Transverse colon (tissue), 4 donors: ENCODE measurements at regions not wholly inside any gene's neighbourhood (a gene's known extent, or its start where the extent isn't known, plus 50 kb on each side); places are given as distances from the start of the nearest gene placed in this dataset.

Experiments used
- DNase-seq: peaks from one replicate; pipeline ENCODE4 v3.0.0-alpha.2; 2019
- H3K27ac ChIP-seq, 4 donors: fragments of 200-600 bp; sonication (generic); 2 replicates each; pipeline ENCODE4 v1.5.1; 2016 to 2018; ENCODE audit warnings: inconsistent platforms in 4 of 4
- H3K27me3 ChIP-seq: fragments of 200-600 bp; sonication (generic); 2 replicates; pipeline ENCODE4 v1.5.1; 2017; ENCODE audit warnings: inconsistent platforms
- H3K36me3 ChIP-seq, 4 donors: fragments of 200-600 bp; sonication (generic); 2 replicates each; pipeline ENCODE4 v1.5.1; 2017 to 2019; ENCODE audit warnings: inconsistent platforms in 4 of 4
- H3K4me1 ChIP-seq, 4 donors: fragments of 200-600 bp; sonication (generic); 2 replicates each; pipeline ENCODE4 v1.5.1; 2017 to 2020; ENCODE audit warnings: inconsistent platforms in 4 of 4
- H3K4me3 ChIP-seq, 4 donors: fragments of 200-600 bp; sonication (generic); 1 replicate in 1 of 4; 2 replicates in 3 of 4; pipeline versions ENCODE4 v1.5.1 to v1.6.1; 2017 to 2019; ENCODE audit warnings: inconsistent platforms in 4 of 4
- H3K9me3 ChIP-seq, 2 donors: fragments of 200-600 bp; sonication (generic); 2 replicates each; pipeline ENCODE4 v1.5.1; 2017 to 2019; ENCODE audit warnings: inconsistent platforms in 2 of 2
- CTCF ChIP-seq, 5 experiments: fragments of 200-600 bp in 3 of 5; fragments of 450-650 bp in 2 of 5; sonication (generic) in 3 of 5; IDR thresholded peaks; 1 replicate in 2 of 5; 2 replicates in 3 of 5; pipeline ENCODE4 v1.5.1; 2016 to 2017; ENCODE audit warnings: antibody characterized with exemption in 5 of 5, inconsistent platforms in 3 of 5, mild to moderate bottlenecking in 2 of 5, moderate library complexity in 1 of 5
- EP300 ChIP-seq: sonication (generic); formaldehyde crosslinking; IDR thresholded peaks from one replicate; pipeline ENCODE4 v1.6.1; 2017; ENCODE audit warnings: antibody characterized with exemption, low read depth
- POLR2A ChIP-seq: fragments of 450-650 bp; IDR thresholded peaks from one replicate; pipeline ENCODE4 v1.6.1; 2016; ENCODE audit warnings: antibody characterized with exemption, mild to moderate bottlenecking, moderate library complexity
- POLR2AphosphoS5 ChIP-seq, 3 donors: sonication (generic); formaldehyde crosslinking; IDR thresholded peaks; one replicate each; pipeline ENCODE4 v1.6.1; 2016; ENCODE audit warnings: antibody characterized with exemption in 3 of 3
- WGBS, 2 donors: methylation state at CpG; one replicate each; pipeline ENCODE4 v1.1.5; 2018; ENCODE audit warnings: low coverage in 1 of 2; 5-methylcytosine and 5-hydroxymethylcytosine counted together
- in situ Hi-C, 4 donors: fragments of 200-750 bp; cut with MboI; loops; one replicate each; pipeline versions ENCODE4 v1.15.0 to v1.15.1; 2017; ENCODE audit warnings: low sequenced_read_pairs in 3 of 4, low pct_ligation_motif_present in 1 of 4, low pct_unique_long_range_greater_than_20kb in 1 of 4
- intact Hi-C: fragments of 100-400 bp; cut with DNase I; formaldehyde crosslinking; loops from one replicate; pipeline ENCODE4 v1.15.1; 2023; ENCODE audit warnings: low total_unique reads

- no peaks in the 10 kb centered on the region for H3K27me3 ChIP-seq
- 36 to 43% methylated on average over 4 of the region's 4 CpGs for WGBS, 2 donors
- peak; percentile 16 for DNase-seq
- in situ Hi-C loops (no loop called here), intact Hi-C loops (no loop called here)
- H3K9me3 ChIP-seq = no peaks in the 10 kb centered on the region
- no peak overlapping the region for H3K27ac ChIP-seq
- no peak overlapping the region for H3K4me3 ChIP-seq
- no peak for TF ChIP-seq POLR2A
- no peak for TF ChIP-seq POLR2AphosphoS5 (IDR thresholded peaks at IDR 0.05)
- no peak for TF ChIP-seq EP300
- no peak for TF ChIP-seq CTCF (IDR thresholded peaks at IDR 0.05)
- H3K4me1 ChIP-seq = peaks cover 0 to 3% (median 0%) of the 10 kb centered on the region in 4 donors
- H3K36me3 ChIP-seq = no peaks in the 10 kb centered on the region
Measured at GRCh38 chr5:54753034-54753433, 232.4 kb downstream of the ESM1 start.

DNA sequence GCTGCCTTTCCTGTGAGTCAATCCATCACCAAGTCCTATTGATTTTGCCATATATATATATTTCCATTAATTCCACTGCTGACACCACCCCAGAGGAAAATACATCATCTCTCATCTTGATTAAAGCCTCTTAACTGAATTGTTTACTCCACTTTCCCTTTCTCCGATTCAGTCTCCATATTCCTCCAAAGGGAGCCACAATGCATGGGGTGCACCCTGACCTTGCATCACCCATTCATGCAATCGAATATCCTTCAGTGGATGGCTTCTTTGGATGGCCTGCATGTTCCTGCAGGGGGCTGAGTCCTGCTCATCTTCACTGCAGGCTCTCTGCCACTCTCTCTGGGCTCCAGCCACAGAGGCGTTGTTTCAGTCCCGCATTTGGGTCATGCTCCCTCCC is 231.0 kb downstream of the SNX18 start:
- no peak for DNase-seq
- Histone ChIP-seq H3K36me3 (no peaks in the 10 kb centered on the region), H3K27ac (no peak overlapping the region), H3K4me1 (peaks cover 0 to 17% (median 5%) of the 10 kb centered on the region in 4 donors), H3K4me3 (no peak overlapping the region), H3K9me3 (no peaks in the 10 kb centered on the region), H3K27me3 (no peaks in the 10 kb centered on the region)
- in situ Hi-C loops (no loop called here), intact Hi-C loops (no loop called here)
- 77 to 89% methylated on average over 3 to 4 of the region's 4 CpGs for WGBS, 2 donors
- TF ChIP-seq CTCF (IDR thresholded peaks at IDR 0.05) = no peak

DNA sequence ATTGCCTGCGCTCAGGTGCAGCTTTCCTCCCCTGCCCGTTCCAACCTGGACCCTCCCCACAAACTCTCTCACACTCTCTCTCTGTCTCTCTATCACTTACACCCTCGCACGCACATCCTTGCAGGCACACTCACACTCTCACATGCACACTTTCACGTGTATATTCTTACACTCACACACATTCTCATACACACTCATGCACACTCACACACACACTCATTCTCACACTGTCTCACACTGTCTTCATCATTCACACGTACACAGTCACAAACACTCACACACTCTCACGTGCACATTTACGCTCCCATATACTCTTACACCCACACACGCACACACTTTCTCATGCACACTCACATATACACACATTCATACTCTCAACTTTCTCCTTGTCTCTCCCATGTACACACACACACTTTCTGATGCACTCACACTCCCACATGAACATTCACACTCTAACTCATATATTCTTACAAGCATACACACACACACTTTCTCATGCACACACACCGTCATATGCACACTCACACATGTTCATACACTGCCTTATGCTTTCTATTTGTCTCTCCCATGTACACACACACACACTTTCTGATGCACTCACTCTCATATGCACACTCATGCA is 229.3 kb downstream of the SNX18 start:
- Histone ChIP-seq H3K27me3 (no peaks in the 10 kb centered on the region), H3K4me1 (peaks cover 3 to 24% (median 16%) of the 10 kb centered on the region in 4 donors), H3K9me3 (no peaks in the 10 kb centered on the region), H3K27ac (no peak overlapping the region), H3K4me3 (no peak overlapping the region), H3K36me3 (no peaks in the 10 kb centered on the region)
- in situ Hi-C loops = no loop called here
- TF ChIP-seq EP300 (no peak), POLR2A (no peak), CTCF (IDR thresholded peaks at IDR 0.05) (no peak), POLR2AphosphoS5 (IDR thresholded peaks at IDR 0.05) (no peak)
- intact Hi-C loops = no loop called here
- WGBS, 2 donors = 95% methylated on average over 10 of the region's 10 CpGs
- DNase-seq = no peak

GRCh38 chr5:54746346-54746745 is 228.8 kb downstream of the SNX18 start:
- TF ChIP-seq POLR2A (no peak), POLR2AphosphoS5 (IDR thresholded peaks at IDR 0.05) (no peak), EP300 (no peak), CTCF (IDR thresholded peaks at IDR 0.05) (no peak)
- H3K36me3 ChIP-seq = no peaks in the 10 kb centered on the region
- no peaks in the 10 kb centered on the region for H3K27me3 ChIP-seq
- H3K27ac ChIP-seq = no peak overlapping the region
- intact Hi-C loops = no loop called here
- in situ Hi-C loops = no loop called here
- WGBS, 2 donors = 77 to 82% methylated on average over 7 to 8 of the region's 8 CpGs
- H3K4me1 ChIP-seq = peaks cover 3 to 24% (median 16%) of the 10 kb centered on the region in 4 donors
- no peak overlapping the region for H3K4me3 ChIP-seq
- no peaks in the 10 kb centered on the region for H3K9me3 ChIP-seq
- DNase-seq = no peak
